ENCODE measurements at regions not wholly inside any gene's neighbourhood (a gene's known extent, or its start where the extent isn't known, plus 50 kb on each side); places are given as distances from the start of the nearest gene placed in this dataset.

GRCh38 chr7:153286763-153287162, 527.2 kb downstream of the ACTR3B start:
- Mint-ChIP-seq H3K27ac (no peak overlapping the region), H3K9me3 (peaks cover 8 to 16% of the 10 kb centered on the region in 2 donors), H3K4me3 (no peak overlapping the region), H3K27me3 (no peaks in the 10 kb centered on the region), H3K4me1 (ENCODE audit: low read depth in 2 of 2) (no peaks in the 10 kb centered on the region), H3K36me3 (ENCODE audit: insufficient read depth) (peaks cover 3% of the 10 kb centered on the region)
- no peak for ATAC-seq (replicated peaks)
- no peak for DNase-seq

GRCh38 chr7:153290066-153290465, 530.5 kb downstream of the ACTR3B start:
- H3K4me1 Mint-ChIP-seq (ENCODE audit: low read depth in 2 of 2): no peaks in the 10 kb centered on the region

GRCh38 chr7:153297141-153297540, 537.6 kb downstream of the ACTR3B start:
- H3K4me3 Mint-ChIP-seq: no peak overlapping the region
- H3K27ac Mint-ChIP-seq: no peak overlapping the region
- no peaks in the 10 kb centered on the region for H3K27me3 Mint-ChIP-seq
- ATAC-seq (replicated peaks): no peak
- H3K9me3 Mint-ChIP-seq: peaks cover 10 to 12% of the 10 kb centered on the region in 2 donors
- no peaks in the 10 kb centered on the region for H3K36me3 Mint-ChIP-seq (ENCODE audit: insufficient read depth)
- no peak for DNase-seq
- H3K4me1 Mint-ChIP-seq (ENCODE audit: low read depth in 2 of 2): no peaks in the 10 kb centered on the region

More at GRCh38 chr7:153290066-153290465, 530.5 kb downstream of the ACTR3B start:
- no peak for ATAC-seq (replicated peaks)
- no peak overlapping the region for H3K4me3 Mint-ChIP-seq
- peaks cover 1 to 26% of the 10 kb centered on the region in 2 donors for H3K9me3 Mint-ChIP-seq
- no peak overlapping the region for H3K27ac Mint-ChIP-seq
- H3K27me3 Mint-ChIP-seq: no peaks in the 10 kb centered on the region
- DNase-seq: no peak
- peaks cover 3% of the 10 kb centered on the region for H3K36me3 Mint-ChIP-seq (ENCODE audit: insufficient read depth)

- Mint-ChIP-seq H3K4me1 (ENCODE audit: low read depth in 2 of 2) (no peaks in the 10 kb centered on the region), H3K4me3 (no peak overlapping the region), H3K27me3 (no peaks in the 10 kb centered on the region), H3K27ac (no peak overlapping the region), H3K9me3 (peaks cover 16 to 17% of the 10 kb centered on the region in 2 donors), H3K36me3 (ENCODE audit: insufficient read depth) (no peaks in the 10 kb centered on the region)
- DNase-seq: no peak
- ATAC-seq (replicated peaks): no peak
Observed at GRCh38 chr7:153301936-153302335, 542.4 kb downstream of the ACTR3B start.

GRCh38 chr7:153320005-153320404, 560.5 kb downstream of the ACTR3B start:
- Mint-ChIP-seq H3K27ac (no peak overlapping the region), H3K27me3 (no peaks in the 10 kb centered on the region), H3K9me3 (peaks cover 2 to 29% of the 10 kb centered on the region in 2 donors), H3K36me3 (ENCODE audit: insufficient read depth) (no peaks in the 10 kb centered on the region), H3K4me1 (ENCODE audit: low read depth in 2 of 2) (no peaks in the 10 kb centered on the region), H3K4me3 (no peak overlapping the region)
- DNase-seq (no peak), ATAC-seq (replicated peaks) (no peak)

- no peaks in the 10 kb centered on the region for H3K36me3 Mint-ChIP-seq (ENCODE audit: insufficient read depth)
- ATAC-seq (replicated peaks): no peak
- no peak for DNase-seq
- no peaks in the 10 kb centered on the region for H3K4me1 Mint-ChIP-seq (ENCODE audit: low read depth in 2 of 2)
- peaks cover 2 to 29% of the 10 kb centered on the region in 2 donors for H3K9me3 Mint-ChIP-seq
- H3K27ac Mint-ChIP-seq: no peak overlapping the region
- H3K27me3 Mint-ChIP-seq: no peaks in the 10 kb centered on the region
- H3K4me3 Mint-ChIP-seq: no peak overlapping the region
Observed at GRCh38 chr7:153320681-153321080, 561.1 kb downstream of the ACTR3B start.

- ATAC-seq (replicated peaks) (no peak), DNase-seq (no peak)
- Mint-ChIP-seq H3K4me3 (no peak overlapping the region), H3K9me3 (peaks cover 4 to 33% of the 10 kb centered on the region in 2 donors), H3K4me1 (ENCODE audit: low read depth in 2 of 2) (no peaks in the 10 kb centered on the region), H3K27ac (no peak overlapping the region), H3K36me3 (ENCODE audit: insufficient read depth) (no peaks in the 10 kb centered on the region), H3K27me3 (no peaks in the 10 kb centered on the region)
Observed at GRCh38 chr7:153322991-153323390, 563.4 kb downstream of the ACTR3B start.

GRCh38 chr7:153324094-153324493, 564.5 kb downstream of the ACTR3B start:
- ATAC-seq (replicated peaks): no peak
- no peaks in the 10 kb centered on the region for H3K27me3 Mint-ChIP-seq
- H3K27ac Mint-ChIP-seq: no peak overlapping the region
- no peaks in the 10 kb centered on the region for H3K4me1 Mint-ChIP-seq (ENCODE audit: low read depth in 2 of 2)
- DNase-seq: no peak
- H3K4me3 Mint-ChIP-seq: no peak overlapping the region
- no peaks in the 10 kb centered on the region for H3K36me3 Mint-ChIP-seq (ENCODE audit: insufficient read depth)
- H3K9me3 Mint-ChIP-seq: peaks cover 7 to 38% of the 10 kb centered on the region in 2 donors

GRCh38 chr7:153327683-153328082, 568.1 kb downstream of the ACTR3B start:
- no peak overlapping the region for H3K27ac Mint-ChIP-seq
- H3K36me3 Mint-ChIP-seq (ENCODE audit: insufficient read depth): no peaks in the 10 kb centered on the region
- H3K4me3 Mint-ChIP-seq: no peak overlapping the region
- no peaks in the 10 kb centered on the region for H3K27me3 Mint-ChIP-seq
- peaks cover 9 to 17% of the 10 kb centered on the region in 2 donors for H3K9me3 Mint-ChIP-seq
- DNase-seq: no peak
- ATAC-seq (replicated peaks): no peak
- H3K4me1 Mint-ChIP-seq (ENCODE audit: low read depth in 2 of 2): no peaks in the 10 kb centered on the region

GRCh38 chr7:153331427-153331826, 571.9 kb downstream of the ACTR3B start:
- Mint-ChIP-seq H3K27me3 (no peaks in the 10 kb centered on the region), H3K27ac (no peak overlapping the region), H3K4me3 (no peak overlapping the region), H3K36me3 (ENCODE audit: insufficient read depth) (no peaks in the 10 kb centered on the region), H3K9me3 (peaks cover 9 to 21% of the 10 kb centered on the region in 2 donors), H3K4me1 (ENCODE audit: low read depth in 2 of 2) (no peaks in the 10 kb centered on the region)
- ATAC-seq (replicated peaks): no peak
- DNase-seq: no peak

- ATAC-seq (replicated peaks): no peak
- no peaks in the 10 kb centered on the region for H3K4me1 Mint-ChIP-seq (ENCODE audit: low read depth in 2 of 2)
- no peaks in the 10 kb centered on the region for H3K36me3 Mint-ChIP-seq (ENCODE audit: insufficient read depth)
- no peak for DNase-seq
- no peak overlapping the region for H3K27ac Mint-ChIP-seq
- H3K4me3 Mint-ChIP-seq: no peak overlapping the region
- peaks cover 1 to 14% of the 10 kb centered on the region in 2 donors for H3K9me3 Mint-ChIP-seq
- H3K27me3 Mint-ChIP-seq: no peaks in the 10 kb centered on the region
Observed at GRCh38 chr7:153354071-153354470, 594.5 kb downstream of the ACTR3B start.

GRCh38 chr7:153370092-153370491, 610.5 kb downstream of the ACTR3B start:
- Mint-ChIP-seq H3K27ac (no peak overlapping the region), H3K4me3 (no peak overlapping the region), H3K36me3 (ENCODE audit: insufficient read depth) (no peaks in the 10 kb centered on the region), H3K4me1 (ENCODE audit: low read depth in 2 of 2) (no peaks in the 10 kb centered on the region), H3K27me3 (no peaks in the 10 kb centered on the region), H3K9me3 (peaks cover 10% of the 10 kb centered on the region in 2 donors)
- DNase-seq (no peak), ATAC-seq (replicated peaks) (no peak)

GRCh38 chr7:153380636-153381035, 621.1 kb downstream of the ACTR3B start:
- Mint-ChIP-seq H3K27me3 (no peaks in the 10 kb centered on the region), H3K36me3 (ENCODE audit: insufficient read depth) (no peaks in the 10 kb centered on the region), H3K4me1 (ENCODE audit: low read depth in 2 of 2) (no peaks in the 10 kb centered on the region), H3K4me3 (no peak overlapping the region), H3K27ac (no peak overlapping the region), H3K9me3 (peaks cover 4 to 7% of the 10 kb centered on the region in 2 donors)
- ATAC-seq (replicated peaks): no peak
- no peak for DNase-seq

- DNase-seq: no peak
- H3K36me3 Mint-ChIP-seq (ENCODE audit: insufficient read depth): no peaks in the 10 kb centered on the region
- no peak for ATAC-seq (replicated peaks)
- peaks cover under 1 to 4% of the 10 kb centered on the region in 2 donors for H3K9me3 Mint-ChIP-seq
- no peak overlapping the region for H3K4me3 Mint-ChIP-seq
- H3K4me1 Mint-ChIP-seq (ENCODE audit: low read depth in 2 of 2): no peaks in the 10 kb centered on the region
- H3K27me3 Mint-ChIP-seq: no peaks in the 10 kb centered on the region
- no peak overlapping the region for H3K27ac Mint-ChIP-seq
Observed at GRCh38 chr7:153381275-153382040, 621.9 kb downstream of the ACTR3B start.

All from effector memory CD8-positive, alpha-beta T cell (primary cell).